HG03280 (cell line): ENCODE measurements at regions not wholly inside any gene's neighbourhood (a gene's known extent, or its start where the extent isn't known, plus 50 kb on each side); places are given as distances from the start of the nearest gene placed in this dataset.

Experiments
- ATAC-seq: cut with Tn5 transposase; IDR thresholded peaks from one replicate; pipeline ENCODE4 v1.9.1; 2021; ENCODE audit warnings: mild to moderate bottlenecking, moderate library complexity; ENCODE audit not compliant: unreplicated experiment

GRCh38 chr9:7246917-7247522 lies 489.2 kb downstream of the KDM4C start:
- ATAC-seq: no peak

DNA sequence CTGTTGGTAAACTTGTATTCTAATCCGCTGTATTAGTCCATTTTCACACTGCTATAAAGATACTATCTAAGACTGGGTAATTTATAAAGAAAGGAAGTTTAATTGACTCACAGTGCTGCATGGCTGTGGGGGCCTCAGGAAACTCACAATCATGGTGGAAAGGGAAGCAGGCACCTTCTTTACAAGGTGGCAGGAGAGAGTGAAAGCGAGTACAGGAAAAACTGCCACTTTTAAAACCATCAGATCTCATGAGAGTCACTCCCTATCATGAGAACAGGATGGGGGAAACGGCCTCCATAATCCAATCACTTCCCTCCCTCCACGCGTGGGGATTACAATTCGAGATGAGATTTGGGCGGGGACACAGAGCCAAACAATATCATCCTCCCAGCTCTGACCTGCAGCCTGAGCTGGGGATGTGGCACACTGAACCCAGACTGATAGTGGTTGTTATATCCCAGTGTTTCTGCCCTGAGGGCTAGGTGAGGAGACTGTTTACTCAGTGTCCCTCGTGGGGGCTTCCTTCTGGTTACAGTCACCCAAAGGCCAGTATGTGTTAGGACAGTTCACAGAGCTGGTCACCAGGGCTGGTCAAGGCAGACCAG lies 488.3 kb downstream of the KDM4C start:
- no peak for ATAC-seq

GRCh38 chr9:7243838-7244237 lies 486.1 kb downstream of the KDM4C start:
- ATAC-seq: no peak

GRCh38 chr9:7242126-7242525 lies 484.4 kb downstream of the KDM4C start:
- no peak for ATAC-seq

GRCh38 chr9:7241694-7242093 lies 483.9 kb downstream of the KDM4C start:
- ATAC-seq: no peak

GRCh38 chr9:7240569-7241311 lies 483.0 kb downstream of the KDM4C start:
- ATAC-seq: no peak

- ATAC-seq: no peak
Observed at GRCh38 chr9:7239708-7240107, 481.9 kb downstream of the KDM4C start.

DNA sequence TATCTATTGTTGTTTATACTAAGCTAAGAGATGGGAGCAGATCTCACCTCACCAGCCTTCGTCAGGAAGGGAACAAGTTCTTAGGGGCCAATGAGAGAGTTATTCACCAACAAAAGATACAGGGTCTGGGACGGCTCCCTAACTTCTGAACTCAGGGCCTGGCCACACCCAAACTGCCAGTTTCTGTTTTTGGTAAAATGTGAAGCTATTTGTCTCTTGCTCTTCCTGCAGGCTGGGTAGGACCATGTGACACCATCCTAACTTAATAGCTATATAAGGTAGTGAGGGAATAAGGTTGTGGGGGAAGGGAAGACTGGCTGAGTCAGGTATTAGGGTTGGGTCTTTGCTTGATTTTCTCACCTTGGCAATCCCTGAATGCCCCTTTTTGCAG lies 480.5 kb downstream of the KDM4C start:
- no peak for ATAC-seq

DNA sequence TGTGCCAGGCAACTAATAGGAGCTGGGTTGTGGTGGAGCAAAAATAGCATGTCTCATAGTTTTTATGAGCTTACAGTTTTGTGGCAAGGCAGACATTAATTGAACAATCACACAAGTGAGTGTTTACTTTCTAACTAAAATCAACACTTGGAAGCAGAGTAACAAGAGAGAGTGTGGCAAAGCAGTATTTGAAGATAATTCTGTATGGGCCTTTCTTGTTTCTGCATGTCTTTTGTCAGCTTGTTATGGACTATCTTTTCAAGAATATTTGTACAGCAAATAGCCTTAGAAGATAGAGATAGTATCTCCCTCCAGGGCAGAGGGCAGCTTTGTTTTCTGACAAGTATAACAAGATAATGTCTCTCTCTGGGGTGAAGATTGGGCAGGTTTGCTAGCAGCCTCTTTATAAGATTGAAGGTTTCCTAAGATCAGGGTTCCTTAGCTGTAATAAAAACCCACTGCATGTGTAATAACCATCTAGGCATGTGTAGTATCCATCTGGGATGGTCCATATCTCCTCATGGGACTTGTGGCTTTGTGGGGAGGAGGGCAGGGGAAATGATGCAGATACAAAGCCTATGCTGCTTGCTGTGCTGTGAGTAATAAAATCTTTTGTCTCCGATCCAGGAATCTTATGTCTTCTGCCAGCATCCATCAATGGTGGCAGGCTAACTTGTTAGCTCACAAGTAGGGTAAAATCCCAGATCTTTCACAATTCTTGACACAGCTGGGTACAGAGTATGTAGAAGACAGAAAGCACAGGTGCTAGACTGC lies 479.9 kb downstream of the KDM4C start:
- ATAC-seq: no peak

DNA sequence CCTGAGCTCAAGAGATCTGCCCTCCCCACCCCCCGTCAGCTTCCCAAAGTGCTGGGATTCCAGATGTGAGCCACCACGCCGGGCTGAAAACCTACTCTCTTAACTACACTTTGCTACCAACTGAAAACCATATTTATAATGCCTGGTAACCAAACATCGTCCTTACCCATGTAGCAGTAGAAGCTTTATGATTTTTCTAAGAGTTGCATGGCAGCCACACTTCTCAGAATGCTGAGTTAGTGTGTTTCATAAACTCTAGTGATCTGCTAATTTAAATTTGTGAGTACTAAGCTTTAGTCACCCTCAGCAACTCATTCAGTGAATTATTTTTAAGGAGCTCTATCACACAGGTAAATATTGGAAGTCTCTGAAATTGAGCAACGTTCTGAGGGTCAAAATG lies 478.4 kb downstream of the KDM4C start:
- ATAC-seq: no peak

- ATAC-seq: peak; percentile 62
Observed at GRCh38 chr9:7234144-7234543, 476.4 kb downstream of the KDM4C start.

GRCh38 chr9:7229571-7229970 lies 471.8 kb downstream of the KDM4C start:
- no peak for ATAC-seq

- no peak for ATAC-seq
Observed at GRCh38 chr9:7228726-7229125, 471.0 kb downstream of the KDM4C start.

- ATAC-seq: no peak
Observed at GRCh38 chr9:7227951-7228350, 470.2 kb downstream of the KDM4C start.

GRCh38 chr9:7226007-7226640 lies 468.4 kb downstream of the KDM4C start:
- ATAC-seq: no peak
